ENCODE measurements at regions not wholly inside any gene's neighbourhood (a gene's known extent, or its start where the extent isn't known, plus 50 kb on each side); places are given as distances from the start of the nearest gene placed in this dataset.

DNA sequence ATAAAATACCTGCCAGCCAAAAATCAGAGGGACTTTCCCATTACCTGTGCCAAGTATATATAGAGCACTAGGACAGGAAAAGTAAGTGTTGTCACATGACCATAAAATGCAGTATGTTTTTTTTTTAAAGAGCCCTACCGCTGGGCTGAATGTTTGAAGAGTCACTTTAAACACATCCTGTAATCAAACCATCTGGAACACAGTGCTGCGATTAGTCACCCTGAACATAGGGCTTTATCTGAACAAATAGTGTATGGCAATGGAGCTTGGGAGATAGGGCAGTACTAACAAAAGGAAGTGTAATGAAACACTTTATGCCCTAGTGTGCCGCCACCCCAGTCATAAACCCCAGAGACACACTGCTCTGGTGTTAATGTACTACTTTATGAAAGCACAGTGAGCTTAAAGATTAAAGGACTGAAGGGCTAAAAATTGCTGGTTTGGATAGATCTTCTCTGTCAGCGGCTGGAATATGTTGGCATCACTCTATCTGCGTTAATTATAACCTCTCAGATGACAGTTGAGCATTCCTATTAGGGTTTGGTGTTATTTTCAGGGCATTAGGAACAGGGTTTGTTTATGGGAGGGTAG lies 90.4 kb downstream of the ZNF608 start (continued):
- TF ChIP-seq MXI1 (IDR thresholded peaks at IDR 0.05; ENCODE audit: low read depth, low read length) (no peak), HDGF (IDR thresholded peaks at IDR 0.05) (no peak), ZNF77 (CRISPR knock-in tag; IDR thresholded peaks at IDR 0.05) (no peak), RBM22 (IDR thresholded peaks at IDR 0.05; ENCODE audit: low read depth, low read length, poor library complexity, severe bottlenecking) (no peak), MTA3 (IDR thresholded peaks at IDR 0.05; ENCODE audit: borderline replicate concordance) (peak; percentile 86; the same call in 1 of the 2 replicates), HMGN3 (IDR thresholded peaks at IDR 0.05; ENCODE audit: borderline replicate concordance, extremely low read depth, insufficient read length, low read depth, low read length) (peak; percentile 47), HMG20A (CRISPR knock-in tag; conservative IDR thresholded peaks at IDR 0.05) (no peak), KAT8 (IDR thresholded peaks at IDR 0.05; ENCODE audit: low read depth) (no peak), ZNF384 (IDR thresholded peaks at IDR 0.05; ENCODE audit: low read depth, low read length) (peak; percentile 96), EP400 (IDR thresholded peaks at IDR 0.05) (no peak), KLF1 (tag; IDR thresholded peaks at IDR 0.05) (no peak), NFXL1 (CRISPR knock-in tag; IDR thresholded peaks at IDR 0.05) (no peak), FOXK2 (conservative IDR thresholded peaks at IDR 0.05 in 1 of 2, IDR thresholded peaks at IDR 0.05 in 1 of 2; ENCODE audit: low read depth in 2 of 2) (peak in 1 of 2 experiments; percentile 33; a peak in 2 of 4 replicates), MCM7 (IDR thresholded peaks at IDR 0.05) (no peak), BHLHE40 (IDR thresholded peaks at IDR 0.05; ENCODE audit: low read length) (peak; percentile 46; the same call in 1 of the 2 replicates), SMAD2 (IDR thresholded peaks at IDR 0.05; ENCODE audit: low read depth, low read length) (no peak), NFIX (CRISPR knock-in tag; IDR thresholded peaks at IDR 0.05; ENCODE audit: low read depth) (no peak), ILK (tag; IDR thresholded peaks at IDR 0.05; ENCODE audit: borderline replicate concordance, low read depth) (no peak), ZBTB7A (IDR thresholded peaks at IDR 0.05; ENCODE audit: borderline replicate concordance, control insufficient read depth, low read depth, low read length) (no peak), LEF1 (IDR thresholded peaks at IDR 0.05) (peak; percentile 81; the same call in 1 of the 2 replicates), FOXA1 (IDR thresholded peaks at IDR 0.05; ENCODE audit: borderline replicate concordance) (no peak)
- TF ChIP-seq, protein P1, sequence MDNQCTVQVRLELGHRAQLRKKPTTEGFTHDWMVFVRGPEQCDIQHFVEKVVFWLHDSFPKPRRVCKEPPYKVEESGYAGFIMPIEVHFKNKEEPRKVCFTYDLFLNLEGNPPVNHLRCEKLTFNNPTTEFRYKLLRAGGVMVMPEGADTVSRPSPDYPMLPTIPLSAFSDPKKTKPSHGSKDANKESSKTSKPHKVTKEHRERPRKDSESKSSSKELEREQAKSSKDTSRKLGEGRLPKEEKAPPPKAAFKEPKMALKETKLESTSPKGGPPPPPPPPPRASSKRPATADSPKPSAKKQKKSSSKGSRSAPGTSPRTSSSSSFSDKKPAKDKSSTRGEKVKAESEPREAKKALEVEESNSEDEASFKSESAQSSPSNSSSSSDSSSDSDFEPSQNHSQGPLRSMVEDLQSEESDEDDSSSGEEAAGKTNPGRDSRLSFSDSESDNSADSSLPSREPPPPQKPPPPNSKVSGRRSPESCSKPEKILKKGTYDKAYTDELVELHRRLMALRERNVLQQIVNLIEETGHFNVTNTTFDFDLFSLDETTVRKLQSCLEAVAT (IDR thresholded peaks at IDR 0.05), result peak in 1 of 2 experiments; percentile 79; a peak in 2 of 4 replicates
- TF ChIP-seq, protein P2, sequence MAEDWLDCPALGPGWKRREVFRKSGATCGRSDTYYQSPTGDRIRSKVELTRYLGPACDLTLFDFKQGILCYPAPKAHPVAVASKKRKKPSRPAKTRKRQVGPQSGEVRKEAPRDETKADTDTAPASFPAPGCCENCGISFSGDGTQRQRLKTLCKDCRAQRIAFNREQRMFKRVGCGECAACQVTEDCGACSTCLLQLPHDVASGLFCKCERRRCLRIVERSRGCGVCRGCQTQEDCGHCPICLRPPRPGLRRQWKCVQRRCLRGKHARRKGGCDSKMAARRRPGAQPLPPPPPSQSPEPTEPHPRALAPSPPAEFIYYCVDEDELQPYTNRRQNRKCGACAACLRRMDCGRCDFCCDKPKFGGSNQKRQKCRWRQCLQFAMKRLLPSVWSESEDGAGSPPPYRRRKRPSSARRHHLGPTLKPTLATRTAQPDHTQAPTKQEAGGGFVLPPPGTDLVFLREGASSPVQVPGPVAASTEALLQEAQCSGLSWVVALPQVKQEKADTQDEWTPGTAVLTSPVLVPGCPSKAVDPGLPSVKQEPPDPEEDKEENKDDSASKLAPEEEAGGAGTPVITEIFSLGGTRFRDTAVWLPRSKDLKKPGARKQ (CRISPR knock-in tag; IDR thresholded peaks at IDR 0.05), result no peak
- TF ChIP-seq, protein P3, sequence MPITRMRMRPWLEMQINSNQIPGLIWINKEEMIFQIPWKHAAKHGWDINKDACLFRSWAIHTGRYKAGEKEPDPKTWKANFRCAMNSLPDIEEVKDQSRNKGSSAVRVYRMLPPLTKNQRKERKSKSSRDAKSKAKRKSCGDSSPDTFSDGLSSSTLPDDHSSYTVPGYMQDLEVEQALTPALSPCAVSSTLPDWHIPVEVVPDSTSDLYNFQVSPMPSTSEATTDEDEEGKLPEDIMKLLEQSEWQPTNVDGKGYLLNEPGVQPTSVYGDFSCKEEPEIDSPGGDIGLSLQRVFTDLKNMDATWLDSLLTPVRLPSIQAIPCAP (CRISPR knock-in tag; IDR thresholded peaks at IDR 0.05; ENCODE audit: borderline replicate concordance), result no peak

Data from K562 (cell line).